UCSD-AML1 (cell line): ENCODE measurements at regions not wholly inside any gene's neighbourhood (a gene's known extent, or its start where the extent isn't known, plus 50 kb on each side); places are given as distances from the start of the nearest gene placed in this dataset.
"Not testable (repeated sequence)": the region's sequence is repeated elsewhere in the genome, so short reads cannot be mapped to it uniquely, and the experiment has no call there.

ENCODE experiments used
- DNase-seq: peaks from one replicate; lab custom pipeline; 2025; ENCODE audit not compliant: unreplicated experiment; lab: John Stamatoyannopoulos, UW

- DNase-seq = no peak
Measured at GRCh38 chr5:54885636-54886035, 99.8 kb downstream of the ESM1 start.

- no peak for DNase-seq
Measured at GRCh38 chr5:54884195-54884536, 101.2 kb downstream of the ESM1 start.

GRCh38 chr5:54883374-54884194 lies 101.8 kb downstream of the ESM1 start:
- no peak for DNase-seq

- DNase-seq = no peak
Measured at GRCh38 chr5:54882841-54883240, 102.6 kb downstream of the ESM1 start.

GRCh38 chr5:54882101-54882500 lies 103.3 kb downstream of the ESM1 start:
- no peak for DNase-seq

- no peak for DNase-seq
Measured at GRCh38 chr5:54881286-54882005, 103.9 kb downstream of the ESM1 start.

- DNase-seq = no peak
Measured at GRCh38 chr5:54876976-54877375, 108.4 kb downstream of the ESM1 start.

- no peak for DNase-seq
Measured at GRCh38 chr5:54876556-54876955, 108.8 kb downstream of the ESM1 start.

GRCh38 chr5:54874337-54875021 lies 110.9 kb downstream of the ESM1 start:
- no peak for DNase-seq

- DNase-seq = no peak
Measured at GRCh38 chr5:54873691-54874090, 111.7 kb downstream of the ESM1 start.

GRCh38 chr5:54872810-54873209 lies 112.6 kb downstream of the ESM1 start:
- no peak for DNase-seq

GRCh38 chr5:54870271-54870670 lies 115.1 kb downstream of the ESM1 start:
- no peak for DNase-seq

GRCh38 chr5:54869691-54870090 lies 115.7 kb downstream of the ESM1 start:
- no peak for DNase-seq

- no peak for DNase-seq
Measured at GRCh38 chr5:54868511-54869483, 116.6 kb downstream of the ESM1 start.

- DNase-seq = no peak
Measured at GRCh38 chr5:54867310-54867944, 118.0 kb downstream of the ESM1 start.

- not testable (repeated sequence) for DNase-seq
Measured at GRCh38 chr5:54864911-54865515, 120.4 kb downstream of the ESM1 start.

GRCh38 chr5:54862036-54862435 lies 123.4 kb downstream of the ESM1 start:
- DNase-seq = no peak

GRCh38 chr5:54861212-54861894 lies 124.0 kb downstream of the ESM1 start:
- no peak for DNase-seq

GRCh38 chr5:54860321-54860720 lies 125.1 kb downstream of the ESM1 start:
- DNase-seq = no peak
